GM12878 (cell line): ENCODE measurements at regions not wholly inside any gene's neighbourhood (a gene's known extent, or its start where the extent isn't known, plus 50 kb on each side); places are given as distances from the start of the nearest gene placed in this dataset.

Source experiments
- ATAC-seq: fragments of 200-7000 bp; cut with Tn5 transposase; 3 replicates; pipeline ENCODE4 v1.9.1; 2020; ENCODE audit warnings: mild to moderate bottlenecking, moderate library complexity
- BruUV-seq: library from RNA; stranded (reverse); fragments of 400-500 nt; replicated peaks from 2 replicates; lab custom pipeline; 2021; lab: Mats Ljungman, UMichigan
- CTCF ChIA-PET: fragments of 300-600 bp; sonication (Branson Sonifier 250); formaldehyde crosslinking; extraction: SDS; loops from one replicate; lab custom pipeline; 2021; ENCODE audit warnings: inconsistent platforms; lab: Yijun Ruan, JAX
- POLR2A ChIA-PET: fragments of 350-600 bp; formaldehyde crosslinking; extraction: SDS; loops from one replicate; lab custom pipeline; 2021; ENCODE audit warnings: inconsistent platforms; lab: Charles Lee
- RAD21 ChIA-PET: fragments of 300-600 bp; sonication (Branson Sonifier 250); formaldehyde crosslinking; loops from one replicate; lab custom pipeline; 2023; ENCODE audit warnings: antibody characterized with exemption; ENCODE audit not compliant: unreplicated experiment; lab: Charles Lee
- SMC1A ChIA-PET: fragments of 300-600 bp; sonication (Branson Sonifier 250); formaldehyde crosslinking; loops from one replicate; lab custom pipeline; 2023; ENCODE audit not compliant: unreplicated experiment, uncharacterized antibody; lab: Charles Lee
- DNase-seq: peaks from one replicate; pipeline ENCODE4 v3.0.0-alpha.2; 2011; ENCODE audit warnings: low read depth, low spot score
- FAIRE-seq: peaks from 3 replicates; lab custom pipeline; 2011; peaks lifted over from hg19 to GRCh38; lab: Jason Lieb, UNC
- H2AFZ ChIP-seq: 2 replicates; pipeline ENCODE4 v1.6.0; 2011; ENCODE audit warnings: low read depth, low read length, control low read depth; ENCODE audit not compliant: control insufficient read depth
- H3K27ac ChIP-seq: 2 replicates; pipeline ENCODE4 v1.5.1; 2011; ENCODE audit warnings: control low read depth; ENCODE audit not compliant: control insufficient read depth, insufficient read depth
- H3K27me3 ChIP-seq, 2 experiments: replicated peaks in 1 of 2; 2 replicates each; pipeline versions ENCODE4 v1.6.0 to v1.6.1; 2011; ENCODE audit warnings: low read length in 1 of 2; ENCODE audit not compliant: control insufficient read depth in 2 of 2, insufficient read depth in 2 of 2
- H3K36me3 ChIP-seq, 2 experiments: 2 replicates each; pipeline ENCODE4 v1.5.1; 2011; ENCODE audit warnings: low read length in 1 of 2; ENCODE audit not compliant: control insufficient read depth in 2 of 2, insufficient read depth in 2 of 2
- H3K4me1 ChIP-seq: 2 replicates; pipeline ENCODE4 v1.6.1; 2011; ENCODE audit warnings: mild to moderate bottlenecking, low read length, moderate library complexity, mixed read lengths; ENCODE audit not compliant: control insufficient read depth, insufficient read depth
- H3K4me2 ChIP-seq: 2 replicates; pipeline ENCODE4 v1.6.0; 2011; ENCODE audit warnings: control low read depth; ENCODE audit not compliant: control insufficient read depth, insufficient read depth
- H3K4me3 ChIP-seq: fragments of 200-600 bp; sonication (generic); 2 replicates; pipeline ENCODE4 v1.5.1; 2016
- H3K79me2 ChIP-seq: 2 replicates; pipeline ENCODE4 v1.6.0; 2011; ENCODE audit warnings: low read length; ENCODE audit not compliant: control insufficient read depth, insufficient read depth
- H3K9ac ChIP-seq: 2 replicates; pipeline ENCODE4 v1.8.0; 2011; ENCODE audit warnings: low read length, control low read depth, mixed read lengths; ENCODE audit not compliant: control insufficient read depth, insufficient read depth
- H3K9me3 ChIP-seq: replicated peaks from 3 replicates; pipeline ENCODE4 v1.5.1; 2011; ENCODE audit warnings: mild to moderate bottlenecking, low read length; ENCODE audit not compliant: control insufficient read depth, insufficient read depth
- H4K20me1 ChIP-seq: 2 replicates; pipeline ENCODE4 v1.6.0; 2011; ENCODE audit not compliant: control insufficient read depth, insufficient read depth
- BCL11A ChIP-seq: IDR thresholded peaks from 2 replicates; pipeline ENCODE4 v1.6.1; 2011; ENCODE audit warnings: low read depth, low read length
- BCLAF1 ChIP-seq: fragments of 450-650 bp; IDR thresholded peaks from 2 replicates; pipeline ENCODE4 v1.6.1; 2017; ENCODE audit warnings: antibody characterized with exemption, mild to moderate bottlenecking, moderate library complexity
- ETV6 ChIP-seq, 2 experiments: fragments of 450-650 bp in 1 of 2; IDR thresholded peaks in 1 of 2; conservative IDR thresholded peaks in 1 of 2; 2 replicates each; pipeline ENCODE4 v1.6.1; 2014; ENCODE audit warnings: antibody characterized with exemption in 1 of 2, borderline replicate concordance in 1 of 2, low read depth in 1 of 2, mild to moderate bottlenecking in 1 of 2, moderate library complexity in 1 of 2
- HDAC6 ChIP-seq: fragments of 200-600 bp; sonication (generic); IDR thresholded peaks from one replicate; pipeline ENCODE4 v1.8.0; 2017; ENCODE audit warnings: antibody characterized with exemption; ENCODE audit not compliant: unreplicated experiment
- IKZF1 ChIP-seq: fragments of 450-650 bp; conservative IDR thresholded peaks from 2 replicates; pipeline ENCODE4 v1.6.1; 2017; ENCODE audit warnings: antibody characterized with exemption, mild to moderate bottlenecking
- MEF2B ChIP-seq: fragments of 450-650 bp; IDR thresholded peaks from 2 replicates; pipeline ENCODE4 v1.6.1; 2018; ENCODE audit warnings: mild to moderate bottlenecking, moderate library complexity; ENCODE audit not compliant: partially characterized antibody, poor library complexity, severe bottlenecking
- NR2C1 ChIP-seq: fragments of 450-650 bp; IDR thresholded peaks from 2 replicates; pipeline ENCODE4 v1.6.1; 2017; ENCODE audit warnings: antibody characterized with exemption, mild to moderate bottlenecking, moderate library complexity
- ZNF274 ChIP-seq: IDR thresholded peaks from one replicate; pipeline ENCODE4 v1.8.0; 2011; ENCODE audit not compliant: insufficient read length, insufficient read depth
- ZNF687 ChIP-seq: fragments of 450-650 bp; IDR thresholded peaks from 2 replicates; pipeline ENCODE4 v1.6.1; 2017; ENCODE audit warnings: mild to moderate bottlenecking, moderate library complexity
- WGBS: methylation state at CpG from one replicate; pipeline ENCODE4 v1.1.6; 2016; ENCODE audit warnings: low lambda C conversion rate; ENCODE audit not compliant: insufficient replicate concordance, insufficient coverage; ENCODE audit errors: missing lambda C conversion rate; 5-methylcytosine and 5-hydroxymethylcytosine counted together
- in situ Hi-C: fragments of 300-500 bp; cut with MboI; formaldehyde crosslinking; loops from 9 replicates; pipeline ENCODE4 v1.14.3; 2018; ENCODE audit warnings: mixed read lengths
- intact Hi-C: fragments of 100-400 bp; cut with micrococcal nuclease; formaldehyde crosslinking; loops from one replicate; pipeline ENCODE4 v1.14.2; 2022; ENCODE audit not compliant: unreplicated experiment
- TF ChIP-seq, protein P1 (sequence below): fragments of 450-650 bp; IDR thresholded peaks from 2 replicates; pipeline ENCODE4 v1.6.1; 2017; ENCODE audit warnings: mild to moderate bottlenecking, moderate library complexity
- TF ChIP-seq, protein P2 (sequence below): IDR thresholded peaks from 2 replicates; pipeline ENCODE4 v1.6.1; 2011; ENCODE audit warnings: low read depth, low read length, improper control_type of control experiment, borderline replicate concordance

DNA sequence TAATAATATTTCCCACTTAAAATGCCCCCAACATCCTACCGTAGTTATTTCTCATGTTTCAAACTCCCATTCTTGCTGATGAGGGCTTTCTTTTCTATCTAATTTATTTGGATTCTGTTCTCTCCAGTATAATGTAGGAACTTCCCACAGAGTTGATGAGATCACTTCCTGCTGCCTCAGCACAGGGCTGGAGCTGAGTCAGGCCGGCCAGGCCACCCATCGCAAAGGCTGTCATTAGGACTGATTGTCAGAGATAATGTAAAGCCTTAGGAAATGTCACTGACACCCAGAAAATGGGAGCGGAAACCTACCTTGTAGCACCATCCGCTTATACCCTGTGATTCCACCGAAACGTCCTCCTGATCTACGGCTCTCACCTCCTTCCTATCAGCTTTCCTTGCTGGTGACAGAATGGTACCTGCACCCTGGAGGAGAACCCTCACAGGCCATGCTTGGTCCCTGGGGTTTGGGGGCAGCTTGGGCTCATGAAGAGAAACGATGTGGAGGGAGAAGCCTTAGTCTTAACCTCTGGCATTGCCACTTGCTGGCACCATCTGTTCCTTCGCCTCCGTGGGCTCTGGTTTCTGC lies 672.8 kb upstream of the ID2 start:
- Histone ChIP-seq H2AFZ (no peak overlapping the region), H3K9me3 (no peaks in the 10 kb centered on the region; the same call in 2 of the 3 replicates), H3K4me1 (no peaks in the 10 kb centered on the region), H3K4me2 (no peak overlapping the region), H3K27me3 (no peaks in the 10 kb centered on the region), H3K9ac (no peak overlapping the region), H3K79me2 (no peaks in the 10 kb centered on the region), H3K27ac (no peak overlapping the region), H3K4me3 (no peak overlapping the region), H3K36me3 (no peaks in the 10 kb centered on the region), H4K20me1 (no peaks in the 10 kb centered on the region)
- WGBS, result 62% methylated on average over 11 of the region's 11 CpGs
- ChIA-PET SMC1A (interaction anchor here (0.6 to 1.0 kb wide), 3 partner anchors 29 to 527 kb away, joined by 3 to 4 read pairs (median 4); no protein-coding TSS in a partner anchor), POLR2A (interaction anchor here (0.6 kb wide), 1 partner anchor 141 kb away, joined by 4 read pairs; no protein-coding TSS in a partner anchor), RAD21 (interaction anchor here (0.7 kb wide), 1 partner anchor 131 kb away, joined by 5 read pairs; no protein-coding TSS in a partner anchor), CTCF (no interaction called here)
- BruUV-seq, result no TSS peak
- FAIRE-seq (no peak), DNase-seq (no peak), ATAC-seq (no peak)
- intact Hi-C loops (loop anchor here (10.0 kb wide), 1 partner anchor 804 kb away; no protein-coding TSS in a partner anchor), in situ Hi-C loops (no loop called here)
- TF ChIP-seq ZNF687 (no peak), HDAC6 (no peak), ZNF274 (no peak), ETV6 (conservative IDR thresholded peaks at IDR 0.05 in 1 of 2, IDR thresholded peaks at IDR 0.05 in 1 of 2; ENCODE audit: borderline replicate concordance in 1 of 2, low read depth in 1 of 2) (no peak), BCLAF1 (no peak), IKZF1 (no peak), MEF2B (no peak), NR2C1 (no peak), BCL11A (no peak)
- TF ChIP-seq, protein P1, sequence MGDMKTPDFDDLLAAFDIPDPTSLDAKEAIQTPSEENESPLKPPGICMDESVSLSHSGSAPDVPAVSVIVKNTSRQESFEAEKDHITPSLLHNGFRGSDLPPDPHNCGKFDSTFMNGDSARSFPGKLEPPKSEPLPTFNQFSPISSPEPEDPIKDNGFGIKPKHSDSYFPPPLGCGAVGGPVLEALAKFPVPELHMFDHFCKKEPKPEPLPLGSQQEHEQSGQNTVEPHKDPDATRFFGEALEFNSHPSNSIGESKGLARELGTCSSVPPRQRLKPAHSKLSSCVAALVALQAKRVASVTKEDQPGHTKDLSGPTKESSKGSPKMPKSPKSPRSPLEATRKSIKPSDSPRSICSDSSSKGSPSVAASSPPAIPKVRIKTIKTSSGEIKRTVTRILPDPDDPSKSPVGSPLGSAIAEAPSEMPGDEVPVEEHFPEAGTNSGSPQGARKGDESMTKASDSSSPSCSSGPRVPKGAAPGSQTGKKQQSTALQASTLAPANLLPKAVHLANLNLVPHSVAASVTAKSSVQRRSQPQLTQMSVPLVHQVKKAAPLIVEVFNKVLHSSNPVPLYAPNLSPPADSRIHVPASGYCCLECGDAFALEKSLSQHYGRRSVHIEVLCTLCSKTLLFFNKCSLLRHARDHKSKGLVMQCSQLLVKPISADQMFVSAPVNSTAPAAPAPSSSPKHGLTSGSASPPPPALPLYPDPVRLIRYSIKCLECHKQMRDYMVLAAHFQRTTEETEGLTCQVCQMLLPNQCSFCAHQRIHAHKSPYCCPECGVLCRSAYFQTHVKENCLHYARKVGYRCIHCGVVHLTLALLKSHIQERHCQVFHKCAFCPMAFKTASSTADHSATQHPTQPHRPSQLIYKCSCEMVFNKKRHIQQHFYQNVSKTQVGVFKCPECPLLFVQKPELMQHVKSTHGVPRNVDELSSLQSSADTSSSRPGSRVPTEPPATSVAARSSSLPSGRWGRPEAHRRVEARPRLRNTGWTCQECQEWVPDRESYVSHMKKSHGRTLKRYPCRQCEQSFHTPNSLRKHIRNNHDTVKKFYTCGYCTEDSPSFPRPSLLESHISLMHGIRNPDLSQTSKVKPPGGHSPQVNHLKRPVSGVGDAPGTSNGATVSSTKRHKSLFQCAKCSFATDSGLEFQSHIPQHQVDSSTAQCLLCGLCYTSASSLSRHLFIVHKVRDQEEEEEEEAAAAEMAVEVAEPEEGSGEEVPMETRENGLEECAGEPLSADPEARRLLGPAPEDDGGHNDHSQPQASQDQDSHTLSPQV, result no peak
- TF ChIP-seq, protein P2, sequence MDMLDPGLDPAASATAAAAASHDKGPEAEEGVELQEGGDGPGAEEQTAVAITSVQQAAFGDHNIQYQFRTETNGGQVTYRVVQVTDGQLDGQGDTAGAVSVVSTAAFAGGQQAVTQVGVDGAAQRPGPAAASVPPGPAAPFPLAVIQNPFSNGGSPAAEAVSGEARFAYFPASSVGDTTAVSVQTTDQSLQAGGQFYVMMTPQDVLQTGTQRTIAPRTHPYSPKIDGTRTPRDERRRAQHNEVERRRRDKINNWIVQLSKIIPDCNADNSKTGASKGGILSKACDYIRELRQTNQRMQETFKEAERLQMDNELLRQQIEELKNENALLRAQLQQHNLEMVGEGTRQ, result no peak
